Vagina (tissue), 2 donors: ENCODE measurements at regions not wholly inside any gene's neighbourhood (a gene's known extent, or its start where the extent isn't known, plus 50 kb on each side); places are given as distances from the start of the nearest gene placed in this dataset.

ENCODE experiments used
- POLR2A ChIP-seq, 2 donors: fragments of 450-650 bp; IDR thresholded peaks; one replicate each; pipeline ENCODE4 v1.6.1; 2017; ENCODE audit warnings: antibody characterized with exemption in 2 of 2, mild to moderate bottlenecking in 2 of 2, moderate library complexity in 2 of 2
- POLR2AphosphoS5 ChIP-seq, 2 donors: sonication (generic); formaldehyde crosslinking; IDR thresholded peaks; one replicate each; pipeline ENCODE4 v1.9.0; 2017; ENCODE audit warnings: antibody characterized with exemption in 2 of 2, mild to moderate bottlenecking in 2 of 2, low read depth in 1 of 2; ENCODE audit not compliant: insufficient read depth in 1 of 2
- TF ChIP-seq, protein P1 (sequence below), 3 experiments: fragments of 450-650 bp in 2 of 3; fragments of 200-600 bp in 1 of 3; sonication (generic) in 1 of 3; IDR thresholded peaks; one replicate each; pipeline ENCODE4 v1.5.1; 2017 to 2019; ENCODE audit warnings: antibody characterized with exemption in 3 of 3, mild to moderate bottlenecking in 2 of 3, moderate library complexity in 2 of 3

DNA sequence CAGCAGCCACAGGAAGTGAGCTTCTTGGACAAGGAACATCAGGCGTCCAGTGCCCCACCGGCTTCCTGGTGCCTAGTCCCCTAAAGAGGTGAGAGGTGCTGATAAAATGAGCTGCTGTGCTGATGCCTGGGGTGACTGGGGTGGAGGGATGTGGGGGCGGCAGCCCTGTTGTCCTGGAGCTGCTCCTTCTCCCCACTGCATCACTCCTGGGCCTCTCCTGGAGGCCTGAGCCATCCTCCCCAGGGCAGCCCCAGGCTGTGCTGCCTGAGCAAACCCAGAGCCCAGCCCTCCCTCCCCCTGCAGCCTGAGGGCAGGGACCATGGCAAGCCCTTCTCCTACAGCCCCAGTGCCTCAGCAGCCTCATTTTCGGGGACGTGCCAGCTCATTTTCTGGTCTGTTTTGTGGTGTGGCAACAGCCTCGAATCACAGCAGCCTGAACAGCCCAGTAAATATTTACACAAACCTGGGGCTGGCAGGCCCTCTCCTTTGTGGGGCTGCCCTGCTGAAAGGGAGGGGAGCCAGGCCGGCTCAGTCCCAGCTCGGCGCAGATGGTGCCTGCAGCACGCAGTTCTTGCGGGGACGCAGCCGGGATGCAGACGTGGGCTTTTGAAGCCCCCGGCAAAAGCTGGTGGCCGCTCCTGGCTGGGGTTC is 259.9 kb downstream of the DLL1 start:
- TF ChIP-seq, protein P1, sequence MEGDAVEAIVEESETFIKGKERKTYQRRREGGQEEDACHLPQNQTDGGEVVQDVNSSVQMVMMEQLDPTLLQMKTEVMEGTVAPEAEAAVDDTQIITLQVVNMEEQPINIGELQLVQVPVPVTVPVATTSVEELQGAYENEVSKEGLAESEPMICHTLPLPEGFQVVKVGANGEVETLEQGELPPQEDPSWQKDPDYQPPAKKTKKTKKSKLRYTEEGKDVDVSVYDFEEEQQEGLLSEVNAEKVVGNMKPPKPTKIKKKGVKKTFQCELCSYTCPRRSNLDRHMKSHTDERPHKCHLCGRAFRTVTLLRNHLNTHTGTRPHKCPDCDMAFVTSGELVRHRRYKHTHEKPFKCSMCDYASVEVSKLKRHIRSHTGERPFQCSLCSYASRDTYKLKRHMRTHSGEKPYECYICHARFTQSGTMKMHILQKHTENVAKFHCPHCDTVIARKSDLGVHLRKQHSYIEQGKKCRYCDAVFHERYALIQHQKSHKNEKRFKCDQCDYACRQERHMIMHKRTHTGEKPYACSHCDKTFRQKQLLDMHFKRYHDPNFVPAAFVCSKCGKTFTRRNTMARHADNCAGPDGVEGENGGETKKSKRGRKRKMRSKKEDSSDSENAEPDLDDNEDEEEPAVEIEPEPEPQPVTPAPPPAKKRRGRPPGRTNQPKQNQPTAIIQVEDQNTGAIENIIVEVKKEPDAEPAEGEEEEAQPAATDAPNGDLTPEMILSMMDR (IDR thresholded peaks at IDR 0.05), result no peak
- TF ChIP-seq POLR2AphosphoS5 (IDR thresholded peaks at IDR 0.05; ENCODE audit: insufficient read depth in 1 of 2, low read depth in 1 of 2) (peak in 1 of 2 donors; percentile 39), POLR2A (IDR thresholded peaks at IDR 0.05) (no peak)
